Endothelial cell (in vitro differentiated cells): ENCODE measurements at regions not wholly inside any gene's neighbourhood (a gene's known extent, or its start where the extent isn't known, plus 50 kb on each side); places are given as distances from the start of the nearest gene placed in this dataset.

Experiments
- DNase-seq: peaks from one replicate; pipeline ENCODE4 v3.0.0; 2021; ENCODE audit warnings: low spot score
- H3K27ac Mint-ChIP-seq: one replicate; pipeline ENCODE4 v1.8.0; 2021; ENCODE audit warnings: mixed read lengths, inconsistent platforms; ENCODE audit not compliant: unreplicated experiment
- H3K27me3 Mint-ChIP-seq: one replicate; pipeline ENCODE4 v1.8.0; 2021; ENCODE audit warnings: mild to moderate bottlenecking, moderate library complexity, mixed read lengths, inconsistent platforms; ENCODE audit not compliant: unreplicated experiment
- H3K36me3 Mint-ChIP-seq: one replicate; pipeline ENCODE4 v1.8.0; 2021; ENCODE audit warnings: mild to moderate bottlenecking, low read depth, mixed read lengths, inconsistent platforms; ENCODE audit not compliant: unreplicated experiment
- H3K4me1 Mint-ChIP-seq: one replicate; pipeline ENCODE4 v1.8.0; 2021; ENCODE audit warnings: mild to moderate bottlenecking, mixed read lengths, inconsistent platforms; ENCODE audit not compliant: unreplicated experiment
- H3K4me3 Mint-ChIP-seq: one replicate; pipeline ENCODE4 v1.8.0; 2021; ENCODE audit warnings: mild to moderate bottlenecking, mixed read lengths, inconsistent platforms; ENCODE audit not compliant: unreplicated experiment
- H3K9me3 Mint-ChIP-seq: one replicate; pipeline ENCODE4 v1.8.0; 2021; ENCODE audit warnings: mixed read lengths, inconsistent platforms; ENCODE audit not compliant: unreplicated experiment
- CTCF ChIP-seq: fragments of 200-600 bp; sonication (generic); IDR thresholded peaks from one replicate; pipeline ENCODE4 v1.5.0; 2021; ENCODE audit warnings: antibody characterized with exemption; ENCODE audit not compliant: unreplicated experiment

GRCh38 chr22:46029574-46030200, 52.7 kb upstream of the WNT7B start:
- no peak for TF ChIP-seq CTCF
- Mint-ChIP-seq H3K27ac (no peak overlapping the region), H3K27me3 (peaks cover 25% of the 10 kb centered on the region), H3K36me3 (no peaks in the 10 kb centered on the region), H3K4me1 (peaks cover 17% of the 10 kb centered on the region), H3K9me3 (no peaks in the 10 kb centered on the region), H3K4me3 (no peak overlapping the region)
- DNase-seq: no peak

- Mint-ChIP-seq H3K27ac (no peak overlapping the region), H3K4me1 (peaks cover 17% of the 10 kb centered on the region), H3K9me3 (no peaks in the 10 kb centered on the region), H3K4me3 (no peak overlapping the region), H3K36me3 (no peaks in the 10 kb centered on the region), H3K27me3 (peaks cover 24% of the 10 kb centered on the region)
- no peak for TF ChIP-seq CTCF
- DNase-seq: no peak
Measured at GRCh38 chr22:46030231-46030880, 53.4 kb upstream of the WNT7B start.

GRCh38 chr22:46031066-46031465, 54.1 kb upstream of the WNT7B start:
- H3K9me3 Mint-ChIP-seq: no peaks in the 10 kb centered on the region
- H3K36me3 Mint-ChIP-seq: no peaks in the 10 kb centered on the region
- no peak overlapping the region for H3K27ac Mint-ChIP-seq
- peaks cover 11% of the 10 kb centered on the region for H3K4me1 Mint-ChIP-seq
- peaks cover 16% of the 10 kb centered on the region for H3K27me3 Mint-ChIP-seq
- H3K4me3 Mint-ChIP-seq: no peak overlapping the region
- DNase-seq: no peak
- TF ChIP-seq CTCF: no peak

GRCh38 chr22:46031557-46031956, 54.6 kb upstream of the WNT7B start:
- no peak for DNase-seq
- Mint-ChIP-seq H3K9me3 (no peaks in the 10 kb centered on the region), H3K27me3 (peaks cover 12% of the 10 kb centered on the region), H3K36me3 (no peaks in the 10 kb centered on the region), H3K4me3 (no peak overlapping the region), H3K27ac (no peak overlapping the region), H3K4me1 (peaks cover 9% of the 10 kb centered on the region)
- no peak for TF ChIP-seq CTCF
